RKO (cell line): ENCODE measurements at regions not wholly inside any gene's neighbourhood (a gene's known extent, or its start where the extent isn't known, plus 50 kb on each side); places are given as distances from the start of the nearest gene placed in this dataset.

Experiments
- DNase-seq: peaks from one replicate; pipeline ENCODE4 v3.0.0-alpha.2; 2016; ENCODE audit warnings: low spot score

DNA sequence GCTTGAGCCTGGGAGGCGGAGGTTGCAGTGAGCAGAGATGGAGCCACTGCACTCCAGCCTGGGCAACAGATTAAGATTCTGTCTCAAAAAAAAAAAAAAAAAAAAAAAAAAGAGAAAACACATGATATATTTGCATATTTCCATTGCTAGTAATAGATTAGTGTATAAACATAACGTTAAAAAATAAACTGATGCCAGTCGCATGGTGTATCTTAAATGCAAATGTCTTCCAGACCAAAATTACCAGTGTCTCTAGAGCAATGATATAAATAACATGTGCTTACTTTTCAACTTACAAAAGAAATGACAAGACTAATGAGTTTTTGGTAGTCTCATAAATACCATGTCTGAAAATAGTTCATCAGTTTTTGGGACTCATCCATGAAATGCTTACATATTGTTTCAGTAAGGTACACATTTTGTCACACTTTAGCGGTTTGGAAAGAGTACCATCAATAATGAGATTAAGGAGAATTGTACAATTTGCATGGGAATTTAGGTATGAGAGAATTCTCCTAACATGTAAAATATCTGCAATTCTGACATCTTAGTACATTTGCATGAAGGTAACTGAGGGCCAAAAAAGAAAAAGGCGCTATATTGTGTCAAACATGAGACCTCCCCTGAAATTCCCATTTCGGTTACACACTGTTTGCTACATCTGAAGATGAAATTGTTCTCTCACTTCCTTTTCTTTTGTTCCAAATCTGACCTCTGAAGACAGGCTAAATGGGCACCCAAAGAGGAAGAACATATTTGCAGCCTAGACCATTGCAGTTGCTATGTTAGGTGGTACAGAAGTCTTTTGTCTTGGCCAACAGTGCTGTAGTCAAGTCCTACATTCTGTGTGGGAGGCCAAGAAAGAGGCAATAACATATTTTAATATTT is 51.5 kb upstream of the PIP4K2A start:
- no peak for DNase-seq

- no peak for DNase-seq
These were observed 50.3 kb upstream of the PIP4K2A start for GRCh38 chr10:22764639-22765038.
